ENCODE measurements at regions not wholly inside any gene's neighbourhood (a gene's known extent, or its start where the extent isn't known, plus 50 kb on each side); places are given as distances from the start of the nearest gene placed in this dataset.

GRCh38 chr10:36759141-36759805, 366.1 kb upstream of the ANKRD30A start:
- Histone ChIP-seq H3K27me3 (ENCODE audit: low read depth, low read length) (no peaks in the 10 kb centered on the region), H4K20me1 (ENCODE audit: insufficient read depth, low read length) (no peaks in the 10 kb centered on the region), H3K36me3 (replicated peaks; ENCODE audit: low read depth, low read length) (no peaks in the 10 kb centered on the region), H3K79me2 (ENCODE audit: low read length) (no peaks in the 10 kb centered on the region), H3K9me3 (ENCODE audit: insufficient read depth, low read length) (no peaks in the 10 kb centered on the region), H3K4me3 (ENCODE audit: low read length) (no peak overlapping the region), H3K4me1 (ENCODE audit: low read length) (no peaks in the 10 kb centered on the region), H2AFZ (ENCODE audit: low read depth, low read length) (no peak overlapping the region), H3K27ac (ENCODE audit: low read length) (no peak overlapping the region), H3K4me2 (ENCODE audit: low read length) (no peak overlapping the region), H3K9ac (ENCODE audit: low read length) (no peak overlapping the region)
- no peak for TF ChIP-seq CTCF (IDR thresholded peaks at IDR 0.05; ENCODE audit: low read depth, low read length)
- no peak for TF ChIP-seq EZH2phosphoT487 (IDR thresholded peaks at IDR 0.05; ENCODE audit: low read depth)

- Histone ChIP-seq H2AFZ (ENCODE audit: low read depth, low read length) (no peak overlapping the region), H3K36me3 (replicated peaks; ENCODE audit: low read depth, low read length) (no peaks in the 10 kb centered on the region), H3K79me2 (ENCODE audit: low read length) (no peaks in the 10 kb centered on the region), H3K27ac (ENCODE audit: low read length) (no peak overlapping the region), H3K4me1 (ENCODE audit: low read length) (no peaks in the 10 kb centered on the region), H3K4me2 (ENCODE audit: low read length) (no peak overlapping the region), H3K9me3 (ENCODE audit: insufficient read depth, low read length) (no peaks in the 10 kb centered on the region), H3K27me3 (ENCODE audit: low read depth, low read length) (no peaks in the 10 kb centered on the region), H3K4me3 (ENCODE audit: low read length) (no peak overlapping the region), H3K9ac (ENCODE audit: low read length) (no peak overlapping the region), H4K20me1 (ENCODE audit: insufficient read depth, low read length) (no peaks in the 10 kb centered on the region)
- TF ChIP-seq CTCF (IDR thresholded peaks at IDR 0.05; ENCODE audit: low read depth, low read length) (no peak), EZH2phosphoT487 (IDR thresholded peaks at IDR 0.05; ENCODE audit: low read depth) (no peak)
Measured at GRCh38 chr10:36748128-36748871, 377.1 kb upstream of the ANKRD30A start.

GRCh38 chr10:36739884-36740445, 385.4 kb upstream of the ANKRD30A start:
- Histone ChIP-seq H4K20me1 (ENCODE audit: insufficient read depth, low read length) (no peaks in the 10 kb centered on the region), H3K36me3 (replicated peaks; ENCODE audit: low read depth, low read length) (no peaks in the 10 kb centered on the region), H3K4me3 (ENCODE audit: low read length) (no peak overlapping the region), H3K9me3 (ENCODE audit: insufficient read depth, low read length) (no peaks in the 10 kb centered on the region), H3K9ac (ENCODE audit: low read length) (no peak overlapping the region), H3K27me3 (ENCODE audit: low read depth, low read length) (no peaks in the 10 kb centered on the region), H3K79me2 (ENCODE audit: low read length) (no peaks in the 10 kb centered on the region), H2AFZ (ENCODE audit: low read depth, low read length) (no peak overlapping the region), H3K4me2 (ENCODE audit: low read length) (no peak overlapping the region), H3K27ac (ENCODE audit: low read length) (no peak overlapping the region), H3K4me1 (ENCODE audit: low read length) (no peaks in the 10 kb centered on the region)
- TF ChIP-seq CTCF (IDR thresholded peaks at IDR 0.05; ENCODE audit: low read depth, low read length) (no peak), EZH2phosphoT487 (IDR thresholded peaks at IDR 0.05; ENCODE audit: low read depth) (no peak)

- Histone ChIP-seq H3K27me3 (ENCODE audit: low read depth, low read length) (no peaks in the 10 kb centered on the region), H3K27ac (ENCODE audit: low read length) (no peak overlapping the region), H3K4me3 (ENCODE audit: low read length) (no peak overlapping the region), H3K9ac (ENCODE audit: low read length) (no peak overlapping the region), H3K4me2 (ENCODE audit: low read length) (no peak overlapping the region), H3K36me3 (replicated peaks; ENCODE audit: low read depth, low read length) (no peaks in the 10 kb centered on the region), H3K79me2 (ENCODE audit: low read length) (no peaks in the 10 kb centered on the region), H2AFZ (ENCODE audit: low read depth, low read length) (no peak overlapping the region), H3K4me1 (ENCODE audit: low read length) (no peaks in the 10 kb centered on the region), H3K9me3 (ENCODE audit: insufficient read depth, low read length) (no peaks in the 10 kb centered on the region), H4K20me1 (ENCODE audit: insufficient read depth, low read length) (no peaks in the 10 kb centered on the region)
- TF ChIP-seq CTCF (IDR thresholded peaks at IDR 0.05; ENCODE audit: low read depth, low read length) (no peak), EZH2phosphoT487 (IDR thresholded peaks at IDR 0.05; ENCODE audit: low read depth) (no peak)
Measured at GRCh38 chr10:36738738-36739431, 386.5 kb upstream of the ANKRD30A start.

Data from OCI-LY3 (cell line).